GM18858 (cell line): ENCODE measurements at regions not wholly inside any gene's neighbourhood (a gene's known extent, or its start where the extent isn't known, plus 50 kb on each side); places are given as distances from the start of the nearest gene placed in this dataset.
"Not testable (repeated sequence)": the region's sequence is repeated elsewhere in the genome, so short reads cannot be mapped to it uniquely, and the experiment has no call there.

Experiments
- ATAC-seq: cut with Tn5 transposase; IDR thresholded peaks from one replicate; pipeline ENCODE4 v1.9.1; 2021; ENCODE audit not compliant: unreplicated experiment

DNA sequence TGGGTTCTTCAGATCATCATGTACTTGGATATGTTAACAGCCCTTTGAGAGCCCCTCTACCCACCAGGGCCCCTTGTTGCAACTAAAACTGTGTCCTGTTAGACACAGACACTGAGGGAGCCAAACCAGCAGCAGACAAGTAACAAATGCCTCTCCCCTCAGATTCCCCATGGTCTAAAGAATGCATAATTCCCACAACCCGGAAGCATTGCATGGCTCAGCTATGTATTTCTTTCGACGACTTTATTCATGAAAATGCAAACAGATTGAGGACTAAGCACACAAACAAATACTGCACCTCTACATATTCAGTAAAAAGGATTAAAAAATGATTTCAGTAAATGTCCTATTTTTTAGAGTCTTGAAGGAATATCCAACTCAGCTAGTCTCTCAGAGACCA is 70.1 kb upstream of the HECW1 start:
- no peak for ATAC-seq

DNA sequence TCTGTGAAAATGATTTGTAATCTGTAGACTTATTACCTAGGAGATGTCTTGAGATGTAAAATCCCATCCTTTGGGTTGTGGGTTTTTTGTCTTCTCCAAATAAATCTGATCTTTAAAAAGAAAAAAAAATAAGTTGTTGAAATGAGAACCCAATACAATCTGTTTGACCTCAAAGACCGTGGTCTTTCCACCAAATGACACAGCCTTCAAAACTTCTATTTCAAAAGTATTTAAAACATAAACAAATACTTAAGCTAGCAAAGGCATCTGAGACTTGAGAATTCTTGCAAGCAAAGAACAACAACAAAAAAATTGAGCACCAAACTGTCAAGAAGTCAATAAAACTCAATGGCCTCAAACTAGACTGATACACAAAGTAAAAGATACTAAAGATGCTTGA is 67.9 kb upstream of the HECW1 start:
- no peak for ATAC-seq

DNA sequence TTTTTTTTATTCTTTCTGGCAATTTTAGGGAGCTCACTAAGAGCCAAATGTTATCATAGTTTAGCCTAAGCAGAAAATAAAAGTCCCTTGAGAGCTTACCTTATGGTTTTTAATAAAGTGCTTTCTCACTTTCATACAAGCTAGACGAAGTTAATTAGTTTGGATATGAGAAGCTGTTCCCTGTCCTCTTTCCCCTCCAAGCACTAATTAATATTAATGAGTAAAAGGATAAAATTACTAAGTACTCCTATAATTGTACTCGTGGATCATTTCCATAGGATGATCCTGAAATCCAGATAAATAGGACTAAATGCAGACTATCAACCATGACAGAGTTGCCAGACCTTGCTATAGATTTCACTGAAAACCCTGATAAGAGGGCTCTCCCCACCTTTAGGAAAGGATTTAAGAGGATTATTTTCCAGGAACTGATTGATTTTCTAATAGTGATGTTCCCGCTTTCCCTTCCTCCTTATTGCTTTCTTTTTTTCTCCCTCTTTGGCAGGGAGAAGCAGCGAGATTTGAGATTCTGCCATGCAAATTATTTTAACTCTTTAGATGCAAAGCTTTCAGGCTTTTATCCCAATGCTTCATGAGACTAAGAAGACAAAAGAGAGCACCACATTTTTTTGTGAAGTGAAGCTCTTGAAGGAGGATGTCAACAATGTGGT is 58.3 kb upstream of the HECW1 start:
- no peak for ATAC-seq

DNA sequence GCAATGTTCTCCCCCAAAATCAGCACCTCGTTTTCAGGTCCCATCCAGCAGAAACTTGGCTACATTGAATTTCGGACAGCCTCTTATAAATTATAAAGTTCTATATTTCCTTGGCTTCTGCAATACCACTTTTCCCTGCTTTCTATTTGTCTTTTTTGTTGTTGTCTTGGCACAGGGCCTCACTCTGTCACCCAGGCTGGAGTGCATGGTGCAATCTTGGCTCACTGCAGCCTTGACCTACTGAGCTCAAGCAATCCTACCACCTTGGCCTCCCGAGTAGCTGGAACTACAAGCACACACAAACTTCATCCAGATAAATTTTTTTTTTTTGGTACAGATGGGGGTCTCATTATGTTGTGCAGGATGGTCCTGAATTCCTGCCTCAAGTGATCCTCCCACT is 55.3 kb upstream of the HECW1 start:
- no peak for ATAC-seq

DNA sequence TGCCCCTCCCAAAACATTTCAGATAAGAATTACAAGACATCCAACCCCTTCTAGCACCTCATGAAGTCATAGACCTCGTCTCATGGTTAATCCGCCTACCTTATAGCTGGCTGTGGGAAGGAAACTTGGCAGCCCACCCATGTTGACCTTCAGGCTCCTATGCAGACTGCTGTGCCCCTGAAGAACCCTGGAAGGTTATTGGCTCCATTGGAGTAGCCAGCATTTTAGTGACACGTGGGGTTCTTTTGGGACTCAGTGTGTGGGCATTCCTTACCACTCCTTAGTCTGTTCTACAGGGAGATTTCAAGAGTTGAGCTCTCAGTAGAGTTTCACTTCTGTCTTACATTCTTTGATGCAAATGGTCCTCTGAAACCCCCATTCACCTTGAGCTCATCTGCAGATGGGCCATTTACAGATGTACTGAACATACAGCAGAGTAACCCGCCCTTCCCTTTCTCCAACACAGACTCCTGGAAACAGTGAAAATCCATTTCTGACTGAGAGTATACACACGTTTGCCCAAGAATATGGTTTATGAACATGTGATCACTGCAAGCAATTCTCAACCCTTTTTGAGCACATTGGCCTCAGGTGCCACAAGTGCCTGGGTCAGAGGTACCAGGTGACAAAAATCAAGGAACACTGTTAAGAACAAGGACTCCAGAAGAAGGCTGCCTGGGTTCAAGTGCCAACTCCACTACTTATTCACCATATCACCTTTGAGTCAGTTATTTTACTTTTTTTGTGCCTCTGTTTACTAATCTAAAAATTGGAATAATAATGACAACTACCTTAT is 54.0 kb upstream of the HECW1 start:
- peak; percentile 49 for ATAC-seq

DNA sequence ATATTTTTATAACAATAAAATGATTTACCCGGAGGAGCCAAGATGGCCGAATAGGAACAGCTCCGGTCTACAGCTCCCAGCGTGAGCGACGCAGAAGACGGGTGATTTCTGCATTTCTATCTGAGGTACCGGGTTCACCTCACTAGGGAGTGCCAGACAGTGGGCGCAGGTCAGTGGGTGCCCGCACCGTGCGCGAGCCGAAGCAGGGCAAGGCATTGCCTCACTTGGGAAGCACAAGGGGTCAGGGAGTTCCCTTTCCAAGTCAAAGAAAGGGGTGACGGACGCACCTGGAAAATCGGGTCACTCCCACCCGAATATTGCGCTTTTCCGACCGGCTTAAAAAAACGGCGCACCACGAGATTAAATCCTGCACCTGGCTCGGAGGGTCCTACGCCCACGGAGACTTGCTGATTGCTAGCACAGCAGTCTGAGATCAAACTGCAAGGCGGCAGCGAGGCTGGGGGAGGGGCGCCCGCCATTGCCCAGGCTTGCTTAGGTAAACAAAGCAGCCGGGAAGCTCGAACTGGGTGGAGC is 53.3 kb upstream of the HECW1 start:
- not testable (repeated sequence) for ATAC-seq
